ENCODE measurements at regions not wholly inside any gene's neighbourhood (a gene's known extent, or its start where the extent isn't known, plus 50 kb on each side); places are given as distances from the start of the nearest gene placed in this dataset.

GRCh38 chr1:83718338-83718737 lies 280.6 kb downstream of the TTLL7 start:
- TF ChIP-seq CTCF (IDR thresholded peaks at IDR 0.05) (no peak), POLR2A (IDR thresholded peaks at IDR 0.05) (no peak)

All from right lobe of liver (tissue), 4 donors.